ENCODE measurements at regions not wholly inside any gene's neighbourhood (a gene's known extent, or its start where the extent isn't known, plus 50 kb on each side); places are given as distances from the start of the nearest gene placed in this dataset.

DNA sequence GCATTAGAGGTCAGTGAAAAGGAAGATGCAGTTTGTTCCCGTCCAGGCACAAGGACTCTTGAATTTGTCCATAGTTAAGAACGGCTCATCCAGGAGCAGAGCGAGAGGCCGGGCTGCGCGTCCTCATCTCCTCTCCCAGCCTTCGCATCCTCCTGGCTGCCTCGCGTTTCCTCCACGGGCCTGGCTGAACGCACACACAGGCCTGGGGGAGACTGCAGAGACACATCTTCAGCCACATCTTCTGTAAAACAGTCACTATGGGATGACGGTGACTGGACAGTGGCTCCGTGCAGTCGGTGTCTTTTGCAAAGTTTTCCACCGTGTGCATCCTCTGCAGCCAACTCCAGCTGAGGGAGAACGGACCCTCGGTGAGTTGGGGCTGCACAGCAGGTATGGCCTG, 89.7 kb downstream of the PSMG1 start:
- intact Hi-C loops (cut with DNase I; ENCODE audit: low total_unique reads): no loop called here
- DNase-seq (ENCODE audit: low spot score in 2 of 2): no peak
- TF ChIP-seq POLR2A (IDR thresholded peaks at IDR 0.05): no peak
- TF ChIP-seq, protein P1, sequence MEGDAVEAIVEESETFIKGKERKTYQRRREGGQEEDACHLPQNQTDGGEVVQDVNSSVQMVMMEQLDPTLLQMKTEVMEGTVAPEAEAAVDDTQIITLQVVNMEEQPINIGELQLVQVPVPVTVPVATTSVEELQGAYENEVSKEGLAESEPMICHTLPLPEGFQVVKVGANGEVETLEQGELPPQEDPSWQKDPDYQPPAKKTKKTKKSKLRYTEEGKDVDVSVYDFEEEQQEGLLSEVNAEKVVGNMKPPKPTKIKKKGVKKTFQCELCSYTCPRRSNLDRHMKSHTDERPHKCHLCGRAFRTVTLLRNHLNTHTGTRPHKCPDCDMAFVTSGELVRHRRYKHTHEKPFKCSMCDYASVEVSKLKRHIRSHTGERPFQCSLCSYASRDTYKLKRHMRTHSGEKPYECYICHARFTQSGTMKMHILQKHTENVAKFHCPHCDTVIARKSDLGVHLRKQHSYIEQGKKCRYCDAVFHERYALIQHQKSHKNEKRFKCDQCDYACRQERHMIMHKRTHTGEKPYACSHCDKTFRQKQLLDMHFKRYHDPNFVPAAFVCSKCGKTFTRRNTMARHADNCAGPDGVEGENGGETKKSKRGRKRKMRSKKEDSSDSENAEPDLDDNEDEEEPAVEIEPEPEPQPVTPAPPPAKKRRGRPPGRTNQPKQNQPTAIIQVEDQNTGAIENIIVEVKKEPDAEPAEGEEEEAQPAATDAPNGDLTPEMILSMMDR (IDR thresholded peaks at IDR 0.05): no peak
- 93 to 97% methylated on average over 17 of the region's 17 CpGs for WGBS, 2 donors
- H3K4me3 ChIP-seq (ENCODE audit: low read depth, poor library complexity, severe bottlenecking): no peak overlapping the region

DNA sequence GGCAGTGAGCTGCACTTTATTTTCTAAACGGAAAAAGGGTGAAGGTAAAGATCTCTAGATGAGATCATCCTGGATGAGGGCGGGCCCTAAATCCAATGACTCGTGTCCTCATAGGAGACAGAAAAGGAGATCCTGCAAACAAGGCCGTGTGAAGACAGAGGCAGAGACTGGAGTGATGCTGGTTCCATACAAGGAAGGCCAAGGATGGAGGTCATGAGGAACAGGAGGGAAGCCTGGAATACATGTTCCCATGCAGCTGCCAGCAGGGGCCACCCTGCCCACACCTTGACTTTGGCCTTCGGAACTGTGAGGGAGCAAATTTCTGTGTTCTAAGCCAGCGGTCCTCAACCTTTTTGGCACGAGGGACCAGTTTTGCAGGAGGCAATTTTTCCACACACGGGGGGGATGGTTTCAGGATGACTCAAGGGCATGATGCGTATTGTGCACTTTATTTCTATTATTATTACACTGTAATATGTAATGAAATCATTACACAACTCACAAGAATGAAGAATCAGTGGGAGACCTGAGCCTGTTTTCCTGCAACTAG, 94.3 kb downstream of the PSMG1 start:
- H3K4me3 ChIP-seq (ENCODE audit: low read depth, poor library complexity, severe bottlenecking): no peak overlapping the region
- DNase-seq (ENCODE audit: low spot score in 2 of 2): no peak
- 74 to 86% methylated on average over 9 of the region's 9 CpGs for WGBS, 2 donors
- no peak for TF ChIP-seq POLR2A (IDR thresholded peaks at IDR 0.05)
- intact Hi-C loops (cut with DNase I; ENCODE audit: low total_unique reads): no loop called here

DNA sequence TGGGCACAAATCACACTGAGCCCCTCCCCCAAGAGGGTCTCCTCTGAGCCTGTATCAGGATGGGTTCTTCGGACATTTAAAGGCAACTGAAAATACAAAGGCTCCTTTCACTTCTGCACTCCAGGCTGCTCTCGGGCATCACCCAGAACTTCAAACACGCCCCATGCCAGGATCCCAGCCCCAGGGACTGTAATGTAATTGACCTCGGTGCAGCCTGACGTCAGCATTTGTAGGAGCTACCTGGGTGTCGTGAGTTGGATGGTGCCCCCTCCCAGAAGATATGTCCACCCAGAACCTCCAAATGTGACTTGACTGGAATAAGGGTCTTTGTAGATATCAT, 95.2 kb downstream of the PSMG1 start:
- 42 to 57% methylated on average over 6 of the region's 6 CpGs for WGBS, 2 donors
- no peak for TF ChIP-seq POLR2A (IDR thresholded peaks at IDR 0.05)
- TF ChIP-seq, protein P1 (IDR thresholded peaks at IDR 0.05): no peak
- intact Hi-C loops (cut with DNase I; ENCODE audit: low total_unique reads): no loop called here

DNA sequence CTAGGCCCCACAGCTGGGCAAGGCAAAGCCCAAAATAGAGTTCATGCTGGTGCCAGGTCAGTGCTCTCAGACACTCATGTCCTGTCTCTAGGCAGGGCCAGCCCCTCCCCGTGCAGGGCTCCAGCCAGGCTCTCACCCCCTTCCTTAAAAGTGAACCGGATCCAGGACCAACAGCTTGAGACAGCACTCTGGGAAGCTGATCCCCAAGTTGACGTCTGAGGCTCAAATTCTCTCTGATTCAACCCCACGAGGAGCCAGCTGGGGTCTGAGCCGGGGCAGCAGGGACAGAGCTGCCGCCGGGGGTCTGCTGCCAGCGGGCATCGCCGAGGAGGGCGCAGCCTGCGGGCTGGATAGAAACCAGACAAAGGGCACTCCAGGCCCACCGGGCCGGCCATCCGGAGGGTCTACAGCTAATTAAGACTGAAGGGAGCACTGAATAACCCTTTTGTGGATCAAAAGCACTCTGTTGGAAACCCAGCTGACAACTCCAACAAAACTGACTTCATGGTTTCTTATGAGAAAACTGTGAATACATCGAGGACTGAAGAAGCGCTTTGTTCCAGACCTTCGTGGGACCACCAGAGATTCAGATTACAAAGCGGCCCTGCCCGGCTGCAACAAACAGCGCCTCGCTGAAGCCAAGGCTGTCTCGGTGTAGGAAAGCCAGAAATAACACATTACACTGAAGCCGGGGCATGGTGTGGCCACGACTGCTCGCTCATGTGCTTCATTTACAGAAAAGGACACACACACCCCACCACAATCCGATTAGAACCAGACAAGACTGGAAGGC, 95.8 kb downstream of the PSMG1 start:
- TF ChIP-seq, protein P1 (IDR thresholded peaks at IDR 0.05): no peak
- TF ChIP-seq POLR2A (IDR thresholded peaks at IDR 0.05): no peak
- DNase-seq (ENCODE audit: low spot score in 2 of 2): no peak
- intact Hi-C loops (cut with DNase I; ENCODE audit: low total_unique reads): no loop called here
- no peak overlapping the region for H3K4me3 ChIP-seq (ENCODE audit: low read depth, poor library complexity, severe bottlenecking)
- 74 to 84% methylated on average over 17 to 27 of the region's 27 CpGs for WGBS, 2 donors

More for the DNA sequence above, 95.2 kb downstream of the PSMG1 start:
- no peak for DNase-seq (ENCODE audit: low spot score in 2 of 2)
- no peak overlapping the region for H3K4me3 ChIP-seq (ENCODE audit: low read depth, poor library complexity, severe bottlenecking)

DNA sequence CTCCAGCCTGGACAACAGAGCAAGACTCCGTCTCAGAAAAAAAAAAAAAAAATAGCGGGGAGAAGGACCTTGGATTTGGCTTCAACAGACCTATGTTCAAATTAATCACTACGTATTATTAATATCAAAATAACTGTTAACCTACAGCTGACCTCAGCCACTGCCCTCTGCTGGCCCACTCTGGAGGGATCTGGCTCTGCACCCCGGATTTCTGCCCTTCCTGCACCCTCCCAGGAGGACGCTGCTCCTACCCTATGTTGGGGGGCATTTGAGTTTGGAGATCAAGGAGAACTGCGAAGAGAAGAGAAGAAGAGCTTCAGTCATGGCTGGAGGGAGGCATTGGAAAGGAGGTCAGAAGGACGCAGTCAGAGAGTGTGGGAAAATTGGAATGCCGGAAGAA, 96.7 kb downstream of the PSMG1 start:
- DNase-seq (ENCODE audit: low spot score in 2 of 2): no peak
- 90 to 91% methylated on average over 8 of the region's 8 CpGs for WGBS, 2 donors
- TF ChIP-seq, protein P1 (IDR thresholded peaks at IDR 0.05): no peak
- no peak for TF ChIP-seq POLR2A (IDR thresholded peaks at IDR 0.05)
- H3K4me3 ChIP-seq (ENCODE audit: low read depth, poor library complexity, severe bottlenecking): no peak overlapping the region
- intact Hi-C loops (cut with DNase I; ENCODE audit: low total_unique reads): no loop called here

DNA sequence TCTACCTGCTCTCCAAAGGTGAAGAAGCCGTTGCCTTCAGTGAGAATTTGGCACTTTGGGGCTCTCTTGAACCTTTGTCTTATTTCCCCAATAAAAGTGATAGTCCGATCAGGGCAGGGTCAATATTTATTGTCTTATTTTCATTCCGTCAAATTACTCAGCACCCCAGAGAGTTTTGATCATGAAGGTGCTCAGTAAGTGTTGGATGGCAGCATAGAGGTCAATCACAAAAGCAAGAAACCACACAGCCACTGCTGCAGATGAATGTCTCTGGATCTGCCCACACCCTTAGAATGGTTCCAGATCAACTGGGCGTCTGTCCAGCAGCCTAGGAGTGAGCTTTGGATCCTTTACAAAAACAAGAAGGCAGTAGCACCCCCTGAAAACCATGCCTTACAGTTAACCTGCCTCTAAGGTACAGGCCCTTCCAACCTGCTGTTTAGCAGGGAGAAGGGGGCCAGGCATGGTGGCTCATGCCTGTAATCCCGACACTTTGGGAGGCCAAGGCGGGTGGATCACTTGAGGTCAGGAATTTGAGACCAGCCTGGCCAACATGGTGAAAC, 97.3 kb downstream of the PSMG1 start:
- TF ChIP-seq, protein P1 (IDR thresholded peaks at IDR 0.05): no peak
- TF ChIP-seq POLR2A (IDR thresholded peaks at IDR 0.05): no peak
- intact Hi-C loops (cut with DNase I; ENCODE audit: low total_unique reads): no loop called here
- WGBS, 2 donors: 83 to 87% methylated on average over 6 of the region's 6 CpGs
- no peak overlapping the region for H3K4me3 ChIP-seq (ENCODE audit: low read depth, poor library complexity, severe bottlenecking)
- no peak for DNase-seq (ENCODE audit: low spot score in 2 of 2)

Data from lower leg skin (tissue), 4 donors.